GM12864 (cell line): ENCODE measurements at regions not wholly inside any gene's neighbourhood (a gene's known extent, or its start where the extent isn't known, plus 50 kb on each side); places are given as distances from the start of the nearest gene placed in this dataset.

Experiments
- DNase-seq: peaks from one replicate; pipeline ENCODE4 v3.0.0-alpha.2; 2011; ENCODE audit warnings: low read depth
- H3K4me3 ChIP-seq: 2 replicates; pipeline ENCODE4 v1.5.1; 2011; ENCODE audit warnings: mild to moderate bottlenecking, low read depth, low read length, control low read depth
- TF ChIP-seq, protein P1 (sequence below): IDR thresholded peaks from 2 replicates; pipeline ENCODE4 v1.5.1; 2011; ENCODE audit warnings: low read depth, mild to moderate bottlenecking, moderate library complexity, low read length, control low read depth, inconsistent platforms; ENCODE audit errors: missing control alignments

DNA sequence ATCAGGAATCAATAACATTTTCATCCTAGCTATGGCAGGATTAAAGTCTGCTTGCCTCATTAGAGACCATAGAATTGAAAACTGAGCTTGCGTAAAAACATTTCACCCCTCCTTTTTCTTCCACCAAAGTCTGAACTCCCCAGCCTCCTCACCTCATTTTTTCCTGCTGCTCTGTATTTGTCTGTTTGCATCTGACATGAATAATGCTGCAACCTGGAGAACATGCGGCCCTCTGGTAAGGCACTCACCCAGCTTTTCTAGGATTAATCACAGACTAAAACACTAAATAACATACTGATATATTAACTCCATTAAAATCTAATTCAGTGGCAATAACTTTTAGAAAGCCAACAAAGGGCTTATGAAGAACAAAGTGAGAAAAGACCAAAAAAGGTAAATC is 677.7 kb upstream of the NRSN1 start:
- TF ChIP-seq, protein P1, sequence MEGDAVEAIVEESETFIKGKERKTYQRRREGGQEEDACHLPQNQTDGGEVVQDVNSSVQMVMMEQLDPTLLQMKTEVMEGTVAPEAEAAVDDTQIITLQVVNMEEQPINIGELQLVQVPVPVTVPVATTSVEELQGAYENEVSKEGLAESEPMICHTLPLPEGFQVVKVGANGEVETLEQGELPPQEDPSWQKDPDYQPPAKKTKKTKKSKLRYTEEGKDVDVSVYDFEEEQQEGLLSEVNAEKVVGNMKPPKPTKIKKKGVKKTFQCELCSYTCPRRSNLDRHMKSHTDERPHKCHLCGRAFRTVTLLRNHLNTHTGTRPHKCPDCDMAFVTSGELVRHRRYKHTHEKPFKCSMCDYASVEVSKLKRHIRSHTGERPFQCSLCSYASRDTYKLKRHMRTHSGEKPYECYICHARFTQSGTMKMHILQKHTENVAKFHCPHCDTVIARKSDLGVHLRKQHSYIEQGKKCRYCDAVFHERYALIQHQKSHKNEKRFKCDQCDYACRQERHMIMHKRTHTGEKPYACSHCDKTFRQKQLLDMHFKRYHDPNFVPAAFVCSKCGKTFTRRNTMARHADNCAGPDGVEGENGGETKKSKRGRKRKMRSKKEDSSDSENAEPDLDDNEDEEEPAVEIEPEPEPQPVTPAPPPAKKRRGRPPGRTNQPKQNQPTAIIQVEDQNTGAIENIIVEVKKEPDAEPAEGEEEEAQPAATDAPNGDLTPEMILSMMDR, result no peak

DNA sequence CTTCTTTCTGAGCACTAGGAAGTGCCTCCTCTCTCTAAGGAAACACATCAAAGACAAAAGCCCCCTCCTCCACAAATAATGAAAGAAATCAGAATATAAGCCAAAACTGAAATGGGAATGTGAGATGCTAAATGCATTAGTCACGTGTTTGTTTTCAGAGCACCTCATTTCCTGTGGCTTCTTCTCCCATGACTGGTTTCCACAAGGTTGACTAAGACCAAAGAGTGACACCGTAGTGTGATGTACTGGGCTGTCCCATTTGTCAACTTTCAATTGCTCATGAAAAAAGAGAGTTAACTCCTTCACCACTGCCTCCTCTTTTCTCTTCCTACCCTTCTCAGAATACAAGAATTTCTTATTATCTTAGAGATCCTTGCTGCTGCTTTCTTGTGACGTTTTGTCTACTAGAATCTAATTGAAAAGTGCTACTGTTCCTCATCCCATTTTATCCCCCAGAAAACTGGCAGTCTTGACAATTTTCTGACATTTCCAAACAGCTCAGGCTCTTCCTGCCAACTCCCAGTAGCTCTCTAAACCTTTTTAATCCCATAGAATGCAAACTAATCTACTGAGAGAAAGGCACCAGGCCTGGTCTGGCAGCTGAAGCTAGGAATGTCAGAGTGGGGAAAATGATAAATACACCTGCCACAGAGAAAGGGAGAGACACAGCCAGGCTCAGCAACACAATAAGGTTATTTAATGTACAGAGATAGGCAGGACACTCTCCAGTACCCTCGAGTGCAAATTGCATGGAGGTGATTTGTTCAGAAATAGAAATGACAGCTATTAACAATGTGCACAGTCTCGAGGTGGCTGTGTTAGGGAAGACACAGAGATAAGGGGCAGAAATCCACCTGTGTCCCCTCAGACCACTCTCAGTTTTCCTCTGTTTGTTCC is 671.7 kb upstream of the NRSN1 start:
- H3K4me3 ChIP-seq, result no peak overlapping the region
- TF ChIP-seq, protein P1, result no peak
- DNase-seq, result no peak

More for the DNA sequence above, 677.7 kb upstream of the NRSN1 start:
- no peak overlapping the region for H3K4me3 ChIP-seq
- no peak for DNase-seq

DNA sequence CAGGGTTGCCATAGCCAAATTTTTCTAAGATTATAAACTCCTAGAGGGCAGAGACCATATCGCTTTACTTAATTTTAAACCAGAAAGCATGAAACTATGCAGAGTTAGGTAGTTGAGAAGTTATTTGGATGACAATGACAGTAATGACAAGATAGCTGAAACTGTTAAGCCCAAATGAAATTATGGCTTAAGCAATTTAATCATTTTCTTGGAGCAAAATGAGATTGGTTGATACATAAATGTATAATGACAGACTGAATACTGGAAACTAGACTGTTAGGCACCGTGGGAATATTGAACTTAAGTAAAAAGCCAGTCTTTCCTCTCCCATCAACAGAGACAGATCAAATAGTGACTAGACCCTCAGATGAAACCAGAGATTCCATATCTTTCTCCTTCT is 670.3 kb upstream of the NRSN1 start:
- TF ChIP-seq, protein P1, result no peak
- H3K4me3 ChIP-seq, result no peak overlapping the region
- DNase-seq, result no peak

DNA sequence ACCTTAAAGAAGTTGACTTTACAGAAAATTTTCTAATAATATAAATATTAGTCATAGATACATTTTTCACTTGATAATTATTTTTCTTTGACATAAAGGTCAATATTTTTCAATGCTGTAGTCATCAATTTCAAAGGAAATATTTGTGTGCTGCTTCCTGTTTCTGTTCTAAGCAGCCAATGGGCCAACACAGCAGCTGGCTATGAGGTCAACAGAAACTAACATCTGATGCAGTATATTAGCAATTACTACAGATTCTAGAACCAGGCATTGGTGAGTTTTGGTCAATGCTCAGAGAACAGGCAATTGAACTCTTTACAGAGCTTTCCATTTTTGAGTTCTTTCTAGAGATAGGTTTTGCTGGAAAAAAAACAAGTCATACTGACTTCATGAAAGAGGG is 669.6 kb upstream of the NRSN1 start:
- no peak for DNase-seq

DNA sequence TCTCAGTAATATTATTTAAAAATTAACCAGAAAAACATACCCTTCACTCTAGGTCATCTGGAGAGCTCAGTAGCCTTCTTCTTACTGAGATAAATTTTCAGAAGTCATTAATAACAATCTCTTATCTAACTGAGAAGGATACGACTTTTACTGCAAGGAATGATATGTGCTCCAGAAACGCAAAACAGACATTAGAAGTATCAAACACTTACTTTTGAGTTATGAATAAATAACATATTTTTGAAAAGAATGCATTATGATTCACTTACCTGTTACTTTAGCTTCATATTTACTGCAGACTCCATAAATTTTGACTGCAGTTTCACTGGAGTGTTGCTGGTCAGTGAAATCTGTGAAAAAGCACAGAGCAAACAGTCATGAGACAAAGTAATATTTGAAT is 668.7 kb upstream of the NRSN1 start:
- no peak for DNase-seq
- H3K4me3 ChIP-seq, result no peak overlapping the region
- TF ChIP-seq, protein P1, result no peak

More for the DNA sequence above, 669.6 kb upstream of the NRSN1 start:
- H3K4me3 ChIP-seq, result no peak overlapping the region
- TF ChIP-seq, protein P1, result no peak

DNA sequence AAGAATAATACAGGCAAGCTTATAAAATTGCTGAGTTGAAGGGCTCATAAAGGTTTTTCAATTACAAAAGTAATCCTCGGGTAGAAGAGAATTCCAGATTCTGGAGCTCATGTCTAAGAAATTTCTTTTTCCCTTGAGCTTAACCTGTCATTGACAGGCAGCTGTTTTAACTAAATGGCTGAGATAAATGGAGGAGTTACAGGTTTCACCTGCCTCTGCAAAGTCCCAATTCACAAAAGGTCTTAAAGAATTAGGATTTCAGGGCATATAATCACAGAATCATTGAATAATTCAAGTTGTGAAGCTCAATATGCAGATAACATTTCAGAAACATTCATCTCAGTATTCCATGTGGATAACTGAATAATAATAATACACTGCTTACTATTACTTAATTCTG is 660.1 kb upstream of the NRSN1 start:
- no peak for DNase-seq
- H3K4me3 ChIP-seq, result no peak overlapping the region
- TF ChIP-seq, protein P1, result no peak

DNA sequence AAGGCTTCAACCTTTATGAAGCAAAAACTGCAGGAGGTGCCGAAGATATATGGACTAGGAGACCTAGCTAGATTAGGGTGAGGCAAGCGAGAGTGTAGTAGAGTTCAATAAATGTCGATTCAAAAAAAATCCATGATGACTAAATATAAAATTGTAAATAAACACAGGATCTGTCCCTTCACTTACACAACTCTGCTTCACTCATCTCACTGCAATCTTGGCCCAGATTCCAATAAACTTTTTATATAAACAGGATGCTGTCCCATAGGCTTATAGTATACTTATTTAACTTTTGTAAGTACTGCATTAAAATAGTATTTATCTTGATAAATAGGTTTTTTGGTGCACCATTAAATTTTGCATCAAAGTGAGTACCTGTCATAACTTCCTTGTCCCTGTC is 648.4 kb upstream of the NRSN1 start:
- DNase-seq, result no peak
- TF ChIP-seq, protein P1, result no peak
- no peak overlapping the region for H3K4me3 ChIP-seq
